Stimulated activated CD4-positive, alpha-beta T cell treated with anti-CD3 and anti-CD28 coated beads, Interleukin-12 subunit alpha, Interleukin-12 subunit beta, amount 100 ng/mL, for 48 hours (primary cell): ENCODE measurements at regions not wholly inside any gene's neighbourhood (a gene's known extent, or its start where the extent isn't known, plus 50 kb on each side); places are given as distances from the start of the nearest gene placed in this dataset.
"Not testable (repeated sequence)": the region's sequence is repeated elsewhere in the genome, so short reads cannot be mapped to it uniquely, and the experiment has no call there.

Experiments
- DNase-seq, 3 donors: peaks; one replicate each; pipeline ENCODE4 v3.0.0-alpha.2; 2020; ENCODE audit warnings: low read depth in 2 of 3, low spot score in 1 of 3

DNA sequence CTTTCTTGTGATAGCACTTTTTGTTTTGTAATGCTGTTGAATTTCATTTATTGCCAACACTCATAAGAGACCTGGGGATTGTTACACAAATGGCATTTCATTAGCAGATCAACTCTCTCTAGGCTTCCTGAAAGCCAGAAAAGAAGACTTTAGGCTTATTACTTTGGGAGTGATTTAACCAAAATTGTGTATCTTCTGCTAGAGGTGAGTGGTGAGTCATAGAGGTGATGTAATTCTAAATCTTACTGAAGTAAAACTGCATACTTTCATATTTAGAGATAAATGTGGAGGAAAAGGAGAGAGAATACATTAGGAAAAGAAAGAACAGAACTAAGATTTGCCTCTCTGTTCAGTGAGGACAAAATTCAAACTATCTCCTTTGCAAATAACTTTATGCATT lies 304.7 kb upstream of the RGS17 start:
- DNase-seq = no peak

DNA sequence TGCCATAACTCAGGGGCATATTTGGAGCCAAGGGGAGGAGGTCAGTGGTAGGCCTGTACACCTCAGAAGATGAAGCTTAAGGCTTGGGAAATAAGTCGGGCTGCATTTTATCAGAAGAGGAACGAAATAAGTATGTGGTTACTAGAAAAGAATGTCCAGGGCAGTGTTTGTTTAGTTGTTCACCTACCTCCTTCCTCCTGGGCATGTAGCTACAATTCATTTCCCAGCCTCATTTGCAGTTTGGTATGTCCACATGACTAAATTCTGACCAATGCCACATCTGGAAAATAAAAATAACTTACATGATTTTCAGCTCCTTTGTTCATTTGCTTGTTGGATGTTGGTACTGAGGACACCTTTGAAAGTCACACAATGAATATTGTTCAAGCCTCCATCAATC lies 294.5 kb upstream of the RGS17 start:
- no peak for DNase-seq

DNA sequence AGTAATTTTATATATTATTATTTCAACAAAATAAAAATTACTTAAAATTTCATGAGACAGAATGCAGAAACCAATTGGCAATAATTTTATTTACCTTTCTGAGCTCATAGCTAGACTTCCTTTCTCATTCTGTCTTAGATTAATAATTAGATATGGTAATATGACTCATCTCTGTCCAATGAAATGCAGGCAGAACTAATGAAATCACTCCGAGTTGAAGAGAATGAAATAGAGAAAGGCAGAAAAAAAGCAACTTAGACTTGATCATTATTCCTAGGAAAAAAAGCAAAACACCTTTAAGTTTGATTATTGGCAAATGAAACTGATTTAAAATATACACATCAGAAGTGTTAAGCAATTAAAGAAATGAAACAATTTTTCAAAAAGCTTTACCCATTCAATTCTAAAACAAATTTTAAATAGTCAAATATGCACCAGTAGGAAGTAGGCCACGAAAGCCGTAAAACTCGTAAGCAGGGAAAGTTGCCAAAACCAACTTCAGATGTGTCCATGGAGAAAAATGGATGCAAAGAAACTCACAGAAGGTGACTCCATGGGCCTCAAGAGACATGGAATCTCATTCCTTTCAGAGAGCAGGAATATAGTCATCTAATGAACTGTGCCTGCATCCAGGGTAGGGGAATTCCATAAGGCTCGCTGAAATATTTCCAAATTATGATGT lies 293.8 kb upstream of the RGS17 start:
- DNase-seq = no peak

DNA sequence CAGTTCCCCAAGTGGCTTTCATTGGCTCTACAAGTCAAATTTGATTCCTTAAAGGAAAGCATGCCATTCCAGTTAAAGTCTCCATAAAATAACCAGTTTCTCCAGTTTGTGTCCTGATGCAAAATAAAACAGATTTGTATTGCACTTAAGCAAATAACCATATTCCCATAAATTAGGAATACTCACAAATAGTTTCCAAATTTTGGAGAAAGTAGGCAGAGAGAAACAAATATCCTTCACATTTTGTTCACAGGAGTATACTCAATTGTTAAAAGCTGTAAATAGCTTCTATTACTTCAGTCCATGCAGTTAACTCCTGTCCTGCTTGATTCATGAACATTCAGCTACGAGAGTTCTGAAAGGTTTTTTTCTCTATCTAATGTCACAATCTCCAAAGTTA lies 281.4 kb upstream of the RGS17 start:
- DNase-seq = no peak

DNA sequence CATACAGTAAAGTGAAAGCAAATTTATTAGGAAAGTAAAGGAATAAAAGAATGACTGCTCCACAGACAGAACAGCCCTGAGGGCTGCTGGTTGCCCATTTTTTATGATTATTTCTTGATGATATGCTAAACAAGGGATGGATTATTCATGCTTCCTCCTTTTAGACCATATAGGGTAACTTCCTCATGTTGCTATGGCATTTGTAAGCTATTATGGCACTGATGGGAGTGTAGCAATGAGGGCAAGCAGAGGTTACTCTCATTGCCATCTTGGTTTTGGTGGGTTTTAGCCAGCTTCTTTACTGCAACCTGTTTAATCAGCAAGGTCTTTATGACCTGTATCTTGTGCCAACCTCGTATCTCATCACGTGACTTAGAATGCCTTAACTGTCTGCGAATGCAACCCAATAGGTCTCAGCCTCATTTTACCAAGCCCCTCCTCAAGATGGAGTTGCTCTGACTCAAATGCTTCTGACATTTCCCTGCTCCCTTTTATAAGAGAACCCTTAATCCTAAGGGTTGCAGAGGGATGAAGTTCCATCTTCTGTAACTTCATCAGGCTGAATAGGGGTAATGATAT lies 280.1 kb upstream of the RGS17 start:
- DNase-seq = no peak

DNA sequence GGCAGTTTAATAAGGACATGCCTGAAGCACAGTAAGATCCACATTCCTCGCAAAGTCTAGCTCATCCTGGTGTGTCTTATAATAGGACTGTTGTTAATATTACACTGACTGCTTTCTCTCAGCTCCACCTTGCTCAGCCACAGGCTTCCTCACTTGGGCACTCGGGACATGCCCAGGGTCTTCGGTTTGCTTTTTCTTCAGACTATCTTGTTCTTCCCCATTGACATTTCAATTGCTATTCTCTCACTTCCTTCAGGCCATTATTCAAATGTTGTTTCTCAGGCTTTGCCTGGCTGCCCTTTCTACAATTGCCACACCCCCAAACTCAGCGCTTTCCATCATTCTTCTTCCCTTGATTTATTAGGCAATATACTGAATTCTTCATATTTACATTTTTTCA lies 274.8 kb upstream of the RGS17 start:
- no peak for DNase-seq

DNA sequence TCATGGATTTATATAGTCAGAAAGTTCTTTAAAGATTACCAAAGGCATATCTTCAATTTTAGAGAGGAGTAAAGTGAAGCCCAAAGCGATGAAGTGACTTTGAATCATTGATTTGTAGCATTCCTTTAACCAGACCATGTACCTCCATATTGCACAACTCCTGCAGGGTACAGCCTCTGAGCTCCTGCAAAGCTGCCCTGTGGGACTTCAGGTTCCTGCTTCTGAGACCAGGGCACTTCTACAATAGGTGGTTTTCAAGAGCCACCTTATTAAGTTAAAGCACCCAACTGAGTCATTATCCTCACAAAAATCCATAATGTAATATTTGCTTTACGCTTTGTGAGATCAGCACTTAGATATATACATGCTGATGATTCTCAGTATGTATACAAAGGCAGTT lies 270.7 kb upstream of the RGS17 start:
- DNase-seq = no peak

DNA sequence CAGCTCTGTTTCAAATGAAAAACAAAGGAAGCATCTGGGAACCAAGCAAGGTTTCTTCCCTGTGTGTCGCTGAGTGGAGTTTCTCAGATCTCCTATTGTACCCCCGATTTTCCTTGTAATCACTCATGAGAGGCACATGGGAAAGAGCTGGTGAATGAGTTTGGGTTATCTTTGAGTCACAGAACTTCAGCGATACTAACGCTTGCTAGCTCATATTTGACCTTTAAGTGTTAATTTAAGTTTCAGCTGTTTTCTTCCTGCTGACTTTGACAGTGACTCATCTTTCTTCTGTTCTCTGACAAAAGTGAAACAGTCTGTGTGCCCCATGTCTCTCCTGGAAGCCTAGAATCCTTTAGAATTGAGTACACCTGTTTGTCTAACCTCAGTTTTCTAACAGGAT lies 261.1 kb upstream of the RGS17 start:
- no peak for DNase-seq

DNA sequence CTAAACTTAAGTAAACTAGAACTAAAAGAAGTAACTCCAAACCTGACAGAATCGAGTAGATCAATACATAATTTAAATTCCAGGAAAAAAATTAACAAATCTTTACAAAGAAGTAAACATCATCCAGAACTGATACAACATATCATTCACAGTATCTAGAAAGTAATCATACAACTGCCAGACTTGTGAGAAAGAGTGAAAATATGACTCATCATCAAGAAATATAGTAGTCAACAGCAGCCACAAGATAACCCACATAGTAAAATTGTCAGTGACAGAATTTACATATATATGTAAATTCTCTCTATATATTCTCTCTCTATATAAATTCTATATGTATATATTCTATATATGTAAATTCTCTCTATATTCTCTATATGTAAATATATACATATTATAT lies 242.8 kb upstream of the RGS17 start:
- DNase-seq = no peak

DNA sequence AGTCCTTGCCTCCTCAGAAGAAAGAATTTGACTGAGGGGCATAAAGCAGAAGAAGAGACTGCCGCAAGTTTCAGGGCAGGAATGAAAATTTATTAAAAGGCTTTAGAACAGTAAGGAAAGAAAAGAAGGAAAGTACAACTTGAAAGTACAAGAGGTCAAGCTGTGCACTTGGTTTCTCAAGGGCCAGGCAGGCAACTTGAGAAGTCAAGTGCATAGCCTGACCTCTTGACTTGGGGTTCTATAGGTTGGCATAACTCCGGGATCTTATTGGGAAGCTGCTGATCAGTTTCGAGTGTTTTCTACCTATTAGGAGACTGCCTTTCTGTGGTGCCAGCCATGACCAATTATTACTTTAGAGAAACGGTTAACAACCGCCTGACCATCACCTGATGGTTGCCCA lies 237.0 kb upstream of the RGS17 start:
- DNase-seq = no peak

DNA sequence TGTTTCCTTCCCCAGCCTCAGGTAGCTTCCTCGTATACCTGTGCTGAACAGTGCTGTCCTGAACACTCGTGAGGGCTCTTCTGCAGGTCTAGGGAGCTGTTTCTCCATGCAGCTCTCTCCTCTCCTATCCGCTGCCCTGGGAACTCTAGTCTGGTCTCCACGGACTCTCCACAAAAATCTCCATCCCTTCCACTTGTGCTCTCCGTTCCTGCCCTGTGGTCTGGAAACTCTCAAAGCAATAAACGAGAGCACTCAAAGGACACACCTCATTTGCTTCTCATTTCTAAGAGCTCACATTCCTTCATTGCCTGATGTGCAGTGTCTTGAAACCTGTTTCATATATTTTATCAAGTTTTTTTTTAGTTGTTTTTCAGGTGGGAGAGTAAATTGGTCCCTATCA lies 235.9 kb upstream of the RGS17 start:
- DNase-seq = no peak

DNA sequence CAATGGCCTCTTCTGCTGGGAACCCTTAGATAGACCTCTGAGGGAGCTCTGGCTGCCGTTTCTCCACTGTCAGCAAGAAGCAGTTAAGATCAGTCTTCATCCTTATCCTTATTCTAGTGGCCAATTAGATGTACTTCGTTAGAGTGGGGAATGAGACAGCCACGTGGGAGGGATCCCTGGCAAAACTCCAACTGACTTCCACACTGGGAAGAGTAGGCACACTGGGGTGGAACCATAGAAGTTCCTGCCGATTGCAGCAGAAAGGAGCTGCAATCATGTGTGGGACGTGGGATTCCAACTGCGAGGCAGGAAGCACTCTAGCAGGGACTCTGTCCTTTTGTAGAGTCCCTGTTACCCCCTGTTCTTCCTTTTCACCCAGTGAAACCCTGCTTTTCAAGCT lies 226.3 kb upstream of the RGS17 start:
- DNase-seq = no peak

DNA sequence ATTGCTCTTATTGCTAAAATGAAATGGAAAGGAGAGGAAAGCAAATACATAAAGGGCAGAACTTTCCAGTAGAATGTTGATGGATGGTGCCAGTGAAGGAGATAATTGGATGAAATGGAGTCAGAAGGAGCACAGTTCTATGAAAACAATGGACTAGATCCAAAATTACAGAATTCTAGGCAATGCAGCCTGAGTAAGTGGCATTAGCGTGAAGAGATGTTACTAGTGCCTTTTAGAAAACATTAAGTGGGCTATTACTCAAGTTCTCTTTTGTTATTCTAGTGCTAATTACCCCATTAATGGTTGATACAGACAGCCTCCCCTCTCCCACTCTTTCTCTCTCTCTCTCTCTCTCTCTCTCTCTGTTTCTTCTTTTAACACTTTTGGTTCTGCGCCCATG lies 209.5 kb upstream of the RGS17 start:
- no peak for DNase-seq

DNA sequence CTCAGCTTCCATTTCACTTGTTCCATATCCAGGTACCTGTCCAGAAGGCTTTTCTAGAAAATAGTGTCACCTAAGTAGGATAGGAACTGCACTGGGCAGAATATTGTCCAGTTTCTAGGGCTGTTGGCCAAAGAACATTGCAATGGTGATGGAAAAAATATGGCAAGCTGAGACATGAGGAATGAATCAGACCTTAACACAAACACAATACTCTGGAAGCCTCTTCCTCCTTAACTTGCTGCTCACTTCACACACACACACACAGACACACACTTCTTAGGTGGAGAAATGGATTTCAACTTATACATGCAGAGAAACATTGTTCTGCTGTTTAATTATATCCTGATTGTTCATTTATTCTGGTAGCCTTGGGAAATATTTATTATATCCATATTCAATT lies 203.0 kb upstream of the RGS17 start:
- no peak for DNase-seq

DNA sequence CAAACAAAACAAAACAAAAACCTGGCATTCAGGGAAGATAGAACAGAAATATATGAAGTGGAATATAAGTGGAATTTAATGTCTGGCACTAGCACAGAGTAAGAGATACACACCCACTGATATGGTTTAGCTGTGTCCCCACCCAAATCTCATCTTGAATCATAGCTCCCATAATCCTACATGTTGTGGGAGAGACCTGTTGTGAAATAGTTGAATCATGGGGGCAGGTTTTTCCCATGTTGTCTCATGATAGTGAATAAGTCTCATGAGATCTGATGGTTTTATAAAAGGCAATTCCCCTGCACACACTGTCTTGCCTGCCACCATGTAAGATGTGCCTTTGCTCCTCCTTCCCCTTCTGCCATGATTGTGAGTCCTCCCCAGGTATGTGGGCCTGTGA lies 200.1 kb upstream of the RGS17 start:
- not testable (repeated sequence) for DNase-seq

DNA sequence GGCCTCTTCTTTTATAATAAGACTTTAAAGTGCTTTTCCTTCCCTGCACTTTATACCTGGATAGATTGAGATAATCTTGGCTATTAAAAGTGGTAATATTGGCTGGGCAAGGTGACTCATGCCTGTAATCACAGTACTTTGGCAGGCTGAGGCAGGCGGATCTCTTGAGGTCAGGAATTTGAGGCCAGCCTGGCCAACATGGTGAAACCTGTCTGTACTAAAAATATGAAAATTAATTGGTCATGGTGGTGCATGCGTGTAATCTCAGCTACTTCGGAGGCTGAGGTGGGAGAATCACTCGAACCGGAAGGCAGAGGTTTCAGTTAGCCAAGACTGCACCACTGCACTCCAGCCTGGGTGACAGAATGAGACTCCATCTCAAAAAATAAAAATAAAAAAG lies 197.1 kb upstream of the RGS17 start:
- no peak for DNase-seq

DNA sequence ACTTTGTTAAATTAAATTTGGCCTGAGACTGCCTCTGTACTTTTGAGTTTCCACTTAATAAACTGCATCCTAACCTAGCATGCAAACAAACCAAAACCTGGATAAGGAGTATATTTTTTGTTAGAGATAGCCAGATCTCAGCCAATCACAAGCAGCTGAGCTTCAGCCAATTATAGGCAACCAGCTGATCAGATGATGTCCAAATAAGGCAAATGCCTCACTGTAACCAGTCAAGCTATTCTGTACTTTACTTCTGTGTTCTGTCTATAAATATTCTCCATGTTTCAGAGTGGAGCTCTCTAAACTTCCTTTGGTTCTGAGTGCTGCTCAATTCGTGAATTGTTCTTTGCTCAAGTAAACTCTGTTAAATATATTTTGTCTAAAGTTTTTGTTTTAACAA lies 194.6 kb upstream of the RGS17 start:
- no peak for DNase-seq

DNA sequence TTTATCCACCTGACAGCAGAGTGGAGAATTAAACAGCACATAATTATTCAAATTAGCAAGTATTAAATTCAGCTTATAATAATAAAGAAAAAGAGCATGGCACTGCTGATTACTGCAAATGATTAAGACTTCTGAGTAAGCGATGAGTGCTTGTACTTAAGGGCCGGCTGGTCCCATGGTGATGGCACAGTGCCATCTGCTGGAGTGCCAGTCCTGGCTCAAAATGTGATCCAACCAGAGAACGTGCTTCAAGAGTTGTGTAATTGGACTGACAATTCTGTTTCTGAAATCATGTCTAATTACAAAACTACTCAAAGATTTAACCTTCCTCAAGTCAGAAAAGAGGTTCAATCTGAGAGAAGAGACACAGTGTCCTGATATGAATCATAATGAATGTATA lies 181.6 kb upstream of the RGS17 start:
- peak in 1 of 3 donors; percentile 3 for DNase-seq

DNA sequence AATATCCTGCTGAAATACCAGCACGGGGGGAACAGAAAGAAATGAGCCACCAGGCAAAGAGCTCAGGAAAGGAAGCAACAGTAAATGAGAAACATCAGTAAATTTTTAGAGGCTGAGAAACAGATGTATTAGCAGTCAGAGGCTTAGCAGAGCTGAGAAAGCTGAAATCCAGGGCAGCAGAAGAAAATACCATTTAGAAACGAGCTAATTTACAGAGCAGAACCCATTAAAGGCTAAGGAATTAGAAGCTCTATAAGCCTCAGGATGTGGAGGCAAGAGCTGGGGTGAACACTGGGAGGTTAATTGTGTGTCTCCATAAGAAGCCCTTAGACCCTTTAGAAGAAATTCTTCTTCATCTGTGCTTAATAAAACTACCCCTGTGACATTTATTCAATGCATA lies 178.6 kb upstream of the RGS17 start:
- no peak for DNase-seq

DNA sequence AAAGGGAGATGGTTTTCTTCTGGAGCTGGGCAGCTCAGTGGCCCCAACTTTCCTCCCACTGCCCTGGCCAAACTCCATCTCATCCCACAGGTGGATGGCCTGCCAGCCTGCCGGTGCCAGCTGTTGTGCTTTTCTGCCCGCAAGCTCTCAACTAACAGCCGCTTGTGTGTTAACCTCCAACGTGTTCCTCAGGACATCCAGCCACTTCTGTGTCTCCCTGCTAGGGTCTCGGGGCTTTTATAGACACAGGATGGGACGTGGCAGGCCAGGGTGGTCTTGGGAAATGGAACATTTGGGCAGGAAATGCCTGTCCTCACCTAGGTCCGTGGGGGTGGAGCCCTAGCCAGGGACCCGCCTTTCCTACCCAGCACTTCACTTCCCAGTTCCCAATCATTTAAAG lies 171.1 kb upstream of the RGS17 start:
- no peak for DNase-seq

DNA sequence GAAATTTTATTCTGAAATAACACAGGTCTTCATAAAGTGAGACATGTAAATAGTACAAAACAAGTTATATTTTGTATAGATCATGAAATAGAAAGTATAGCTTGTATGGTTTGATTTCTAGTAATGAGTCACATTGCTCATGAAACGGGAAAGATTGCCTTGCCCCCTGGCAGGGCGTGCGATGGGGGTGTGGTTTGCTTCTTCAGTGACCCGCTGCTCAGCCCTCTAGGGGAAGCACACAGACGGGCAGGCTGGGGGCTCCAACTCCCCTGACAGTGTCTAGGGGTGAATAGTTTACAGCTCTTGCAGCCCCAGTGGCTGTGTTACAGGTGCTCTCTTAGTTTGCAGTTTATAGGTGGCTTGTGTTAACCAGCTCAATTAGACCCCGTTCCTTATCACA lies 170.5 kb upstream of the RGS17 start:
- DNase-seq = no peak

DNA sequence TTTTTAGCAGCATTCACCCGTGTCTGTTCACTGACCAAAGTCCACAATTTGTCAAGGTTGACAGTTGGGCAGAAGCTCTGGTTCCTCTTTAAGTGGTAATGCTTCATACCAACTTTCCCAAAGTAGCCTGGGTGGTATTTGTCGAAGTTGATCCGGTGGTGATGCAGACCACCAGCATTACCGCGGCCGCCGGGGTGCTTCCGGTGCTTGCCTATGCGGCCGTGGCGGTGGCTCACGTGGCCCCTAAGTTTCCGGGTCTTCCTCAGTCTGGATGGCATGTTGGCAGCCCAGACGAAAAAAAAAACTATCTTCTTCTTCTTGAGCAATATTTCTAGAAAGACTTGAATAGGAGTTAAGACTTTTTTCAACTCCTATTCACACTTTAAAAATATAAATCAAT lies 151.4 kb upstream of the RGS17 start:
- not testable (repeated sequence) for DNase-seq

DNA sequence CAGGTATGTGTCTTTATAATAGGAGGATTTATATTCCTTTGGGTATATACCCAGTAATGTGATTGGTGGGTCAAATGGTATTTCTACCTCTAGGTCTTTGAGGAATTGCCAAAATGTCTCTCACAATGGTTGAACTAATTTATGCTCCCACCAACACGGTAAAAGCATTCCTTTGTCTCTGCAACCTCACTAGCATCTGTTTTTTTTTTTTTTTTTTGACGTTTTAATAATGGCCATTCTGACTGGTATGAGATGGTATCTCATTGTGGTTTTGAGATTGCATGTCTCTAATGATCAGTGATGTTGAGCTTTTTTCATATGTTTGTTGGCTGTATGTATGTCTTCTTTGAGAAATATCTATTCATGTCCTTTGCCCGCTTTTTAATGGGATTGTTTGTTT lies 144.9 kb upstream of the RGS17 start:
- DNase-seq = no peak
